ENCODE measurements at regions not wholly inside any gene's neighbourhood (a gene's known extent, or its start where the extent isn't known, plus 50 kb on each side); places are given as distances from the start of the nearest gene placed in this dataset.

- TF ChIP-seq RFX5 (IDR thresholded peaks at IDR 0.05; ENCODE audit: low read length) (no peak), RCOR1 (IDR thresholded peaks at IDR 0.05; ENCODE audit: low read length) (no peak)
These were observed 261.5 kb upstream of the ZNF385D start for GRCh38 chr3:22012471-22012870.

All from SK-N-SH (cell line).